HepG2 (cell line): ENCODE measurements at regions not wholly inside any gene's neighbourhood (a gene's known extent, or its start where the extent isn't known, plus 50 kb on each side); places are given as distances from the start of the nearest gene placed in this dataset.

ENCODE experiments used
- CBX5 ChIP-seq: sonication (generic); formaldehyde crosslinking; IDR thresholded peaks from 2 replicates; pipeline ENCODE4 v1.4.0; 2020; ENCODE audit warnings: missing genetic modification reagents, borderline replicate concordance
- CENPT ChIP-seq: sonication (generic); formaldehyde crosslinking; IDR thresholded peaks from 2 replicates; pipeline ENCODE4 v1.8.0; 2022; ENCODE audit warnings: low read depth, mild to moderate bottlenecking, moderate library complexity, missing genetic modification reagents
- FOXA1 ChIP-seq, 2 experiments: fragments of 450-650 bp in 1 of 2; sonication (generic) in 1 of 2; formaldehyde crosslinking in 1 of 2; IDR thresholded peaks; 2 replicates each; pipeline versions ENCODE4 v1.4.0 to v1.6.1; 2016 to 2020; ENCODE audit warnings: missing genetic modification reagents in 1 of 2
- FOXK1 ChIP-seq: sonication (generic); formaldehyde crosslinking; IDR thresholded peaks from 2 replicates; pipeline ENCODE4 v1.4.0; 2020; ENCODE audit warnings: low read depth, missing genetic modification reagents, borderline replicate concordance
- GZF1 ChIP-seq: sonication (generic); formaldehyde crosslinking; IDR thresholded peaks from 2 replicates; pipeline ENCODE4 v1.5.1; 2020; ENCODE audit warnings: mild to moderate bottlenecking, missing genetic modification reagents
- IRX3 ChIP-seq: sonication (generic); formaldehyde crosslinking; IDR thresholded peaks from 2 replicates; pipeline ENCODE4 v1.8.1; 2023; ENCODE audit warnings: mild to moderate bottlenecking, low read depth, missing genetic modification reagents, borderline replicate concordance
- KLF9 ChIP-seq: IDR thresholded peaks from 2 replicates; pipeline ENCODE4 v1.6.1; 2016; ENCODE audit warnings: low read depth
- MAFK ChIP-seq, 2 experiments: IDR thresholded peaks in 1 of 2; conservative IDR thresholded peaks in 1 of 2; 2 replicates each; pipeline ENCODE4 v1.6.1; 2011; ENCODE audit warnings: improper control_type of control experiment in 2 of 2, low read length in 2 of 2
- MLLT10 ChIP-seq: sonication (generic); formaldehyde crosslinking; IDR thresholded peaks from 2 replicates; pipeline ENCODE4 v1.4.0; 2020; ENCODE audit warnings: missing genetic modification reagents
- NBN ChIP-seq: fragments of 450-650 bp; conservative IDR thresholded peaks from 2 replicates; pipeline ENCODE4 v1.6.1; 2017
- RAD21 ChIP-seq: fragments of 450-650 bp; formaldehyde crosslinking; IDR thresholded peaks from 2 replicates; pipeline ENCODE4 v1.5.0; 2020; ENCODE audit warnings: mild to moderate bottlenecking
- RFX1 ChIP-seq: fragments of 450-650 bp; IDR thresholded peaks from 2 replicates; pipeline ENCODE4 v1.6.1; 2017
- SETDB1 ChIP-seq: sonication (generic); formaldehyde crosslinking; IDR thresholded peaks from 2 replicates; pipeline ENCODE4 v1.5.1; 2020; ENCODE audit warnings: missing genetic modification reagents, mild to moderate bottlenecking, borderline replicate concordance
- SIN3B ChIP-seq: fragments of 150-350 bp; IDR thresholded peaks from 2 replicates; pipeline ENCODE4 v1.6.1; 2014; ENCODE audit warnings: low read length
- TBP ChIP-seq: sonication (generic); formaldehyde crosslinking; IDR thresholded peaks from 2 replicates; pipeline ENCODE4 v1.5.0; 2020; ENCODE audit warnings: missing genetic modification reagents
- TEAD2 ChIP-seq: sonication (generic); formaldehyde crosslinking; IDR thresholded peaks from 2 replicates; pipeline ENCODE4 v1.9.0; 2021; ENCODE audit warnings: missing genetic modification reagents
- TEAD3 ChIP-seq: optimal IDR thresholded peaks from 2 replicates; pipeline ENCODE3; 2016; ENCODE audit warnings: borderline replicate concordance
- YEATS2 ChIP-seq: sonication (generic); formaldehyde crosslinking; IDR thresholded peaks from 2 replicates; pipeline ENCODE4 v1.4.0; 2020; ENCODE audit warnings: missing genetic modification reagents, borderline replicate concordance
- ZFP82 ChIP-seq: sonication (generic); formaldehyde crosslinking; IDR thresholded peaks from 2 replicates; pipeline ENCODE4 v1.5.1; 2020; ENCODE audit warnings: mild to moderate bottlenecking, missing genetic modification reagents, borderline replicate concordance
- ZNF614 ChIP-seq: IDR thresholded peaks from 2 replicates; pipeline ENCODE4 v1.6.1; 2018; ENCODE audit warnings: missing biosample characterization, missing genetic modification reagents, inconsistent platforms, borderline replicate concordance
- ZNF619 ChIP-seq: sonication (generic); formaldehyde crosslinking; IDR thresholded peaks from 2 replicates; pipeline ENCODE4 v1.4.0; 2020; ENCODE audit warnings: mild to moderate bottlenecking, missing genetic modification reagents
- ZNF850 ChIP-seq: sonication (generic); formaldehyde crosslinking; conservative IDR thresholded peaks from 2 replicates; pipeline ENCODE4 v1.9.0; 2021; ENCODE audit warnings: mild to moderate bottlenecking, missing genetic modification reagents
- TF ChIP-seq, protein P1 (sequence below): sonication (generic); formaldehyde crosslinking; IDR thresholded peaks from 2 replicates; pipeline ENCODE4 v1.4.0; 2020; ENCODE audit warnings: missing genetic modification reagents
- TF ChIP-seq, protein P2 (sequence below): sonication (generic); formaldehyde crosslinking; IDR thresholded peaks from 2 replicates; pipeline ENCODE4 v1.8.0; 2022; ENCODE audit warnings: missing genetic modification reagents, mild to moderate bottlenecking, moderate library complexity, borderline replicate concordance
- TF ChIP-seq, protein P3 (sequence below): sonication (generic); formaldehyde crosslinking; IDR thresholded peaks from 2 replicates; pipeline ENCODE4 v1.5.0; 2020; ENCODE audit warnings: missing genetic modification reagents
- TF ChIP-seq, protein P4 (sequence below): sonication (generic); formaldehyde crosslinking; IDR thresholded peaks from 2 replicates; pipeline ENCODE4 v1.4.0; 2020; ENCODE audit warnings: mild to moderate bottlenecking, low read depth, missing genetic modification reagents

DNA sequence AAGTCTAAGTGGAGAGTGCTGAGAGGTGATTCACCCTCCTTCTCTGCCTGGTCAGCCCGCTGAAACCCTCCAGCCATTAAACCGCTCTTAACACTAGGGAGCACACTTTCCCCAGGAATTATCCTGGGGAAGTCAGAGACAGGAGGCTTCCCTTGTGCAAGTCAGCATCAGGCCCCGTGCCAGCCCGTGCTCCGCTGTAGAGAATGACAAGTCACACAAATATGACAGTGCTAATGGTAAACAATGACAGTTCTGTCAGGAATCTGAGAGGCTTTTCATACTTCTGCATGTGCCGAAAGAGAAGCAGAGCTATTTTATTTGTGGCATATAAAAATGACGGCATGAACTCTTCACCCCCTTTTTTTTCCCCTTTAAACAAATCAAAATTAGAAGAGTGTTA, 816.9 kb upstream of the SLC10A2 start (continued):
- TF ChIP-seq, protein P1, sequence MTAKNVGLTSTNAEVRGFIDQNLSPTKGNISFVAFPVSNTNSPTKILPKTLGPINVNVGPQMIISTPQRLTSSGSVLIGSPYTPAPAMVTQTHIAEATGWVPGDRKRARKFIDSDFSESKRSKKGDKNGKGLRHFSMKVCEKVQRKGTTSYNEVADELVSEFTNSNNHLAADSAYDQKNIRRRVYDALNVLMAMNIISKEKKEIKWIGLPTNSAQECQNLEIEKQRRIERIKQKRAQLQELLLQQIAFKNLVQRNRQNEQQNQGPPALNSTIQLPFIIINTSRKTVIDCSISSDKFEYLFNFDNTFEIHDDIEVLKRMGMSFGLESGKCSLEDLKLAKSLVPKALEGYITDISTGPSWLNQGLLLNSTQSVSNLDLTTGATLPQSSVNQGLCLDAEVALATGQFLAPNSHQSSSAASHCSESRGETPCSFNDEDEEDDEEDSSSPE (CRISPR knock-in tag): no peak
- peak; percentile 21 for TF ChIP-seq TEAD3 (CRISPR knock-in tag)
- TF ChIP-seq TBP (CRISPR knock-in tag): no peak
- TF ChIP-seq GZF1 (CRISPR knock-in tag): no peak
- TF ChIP-seq CENPT (CRISPR knock-in tag): no peak
- no peak for TF ChIP-seq SIN3B
- no peak for TF ChIP-seq FOXK1 (CRISPR knock-in tag)
- no peak for TF ChIP-seq YEATS2
- TF ChIP-seq NBN: no peak
- TF ChIP-seq IRX3 (CRISPR knock-in tag): no peak
- TF ChIP-seq TEAD2: no peak
- no peak for TF ChIP-seq KLF9 (CRISPR knock-in tag)
- no peak for TF ChIP-seq FOXA1 (IDR thresholded peaks at IDR 0.05)
- peak; percentile 56; the same call in 1 of the 2 replicates for TF ChIP-seq FOXA1 (CRISPR knock-in tag; IDR thresholded peaks at IDR 0.05)
- TF ChIP-seq RFX1: no peak
- TF ChIP-seq, protein P2, sequence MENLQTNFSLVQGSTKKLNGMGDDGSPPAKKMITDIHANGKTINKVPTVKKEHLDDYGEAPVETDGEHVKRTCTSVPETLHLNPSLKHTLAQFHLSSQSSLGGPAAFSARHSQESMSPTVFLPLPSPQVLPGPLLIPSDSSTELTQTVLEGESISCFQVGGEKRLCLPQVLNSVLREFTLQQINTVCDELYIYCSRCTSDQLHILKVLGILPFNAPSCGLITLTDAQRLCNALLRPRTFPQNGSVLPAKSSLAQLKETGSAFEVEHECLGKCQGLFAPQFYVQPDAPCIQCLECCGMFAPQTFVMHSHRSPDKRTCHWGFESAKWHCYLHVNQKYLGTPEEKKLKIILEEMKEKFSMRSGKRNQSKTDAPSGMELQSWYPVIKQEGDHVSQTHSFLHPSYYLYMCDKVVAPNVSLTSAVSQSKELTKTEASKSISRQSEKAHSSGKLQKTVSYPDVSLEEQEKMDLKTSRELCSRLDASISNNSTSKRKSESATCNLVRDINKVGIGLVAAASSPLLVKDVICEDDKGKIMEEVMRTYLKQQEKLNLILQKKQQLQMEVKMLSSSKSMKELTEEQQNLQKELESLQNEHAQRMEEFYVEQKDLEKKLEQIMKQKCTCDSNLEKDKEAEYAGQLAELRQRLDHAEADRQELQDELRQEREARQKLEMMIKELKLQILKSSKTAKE (CRISPR knock-in tag): no peak
- no peak for TF ChIP-seq ZNF619 (CRISPR knock-in tag)
- TF ChIP-seq, protein P3, sequence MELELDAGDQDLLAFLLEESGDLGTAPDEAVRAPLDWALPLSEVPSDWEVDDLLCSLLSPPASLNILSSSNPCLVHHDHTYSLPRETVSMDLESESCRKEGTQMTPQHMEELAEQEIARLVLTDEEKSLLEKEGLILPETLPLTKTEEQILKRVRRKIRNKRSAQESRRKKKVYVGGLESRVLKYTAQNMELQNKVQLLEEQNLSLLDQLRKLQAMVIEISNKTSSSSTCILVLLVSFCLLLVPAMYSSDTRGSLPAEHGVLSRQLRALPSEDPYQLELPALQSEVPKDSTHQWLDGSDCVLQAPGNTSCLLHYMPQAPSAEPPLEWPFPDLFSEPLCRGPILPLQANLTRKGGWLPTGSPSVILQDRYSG (CRISPR knock-in tag): no peak
- no peak for TF ChIP-seq MLLT10 (CRISPR knock-in tag)
- TF ChIP-seq, protein P4, sequence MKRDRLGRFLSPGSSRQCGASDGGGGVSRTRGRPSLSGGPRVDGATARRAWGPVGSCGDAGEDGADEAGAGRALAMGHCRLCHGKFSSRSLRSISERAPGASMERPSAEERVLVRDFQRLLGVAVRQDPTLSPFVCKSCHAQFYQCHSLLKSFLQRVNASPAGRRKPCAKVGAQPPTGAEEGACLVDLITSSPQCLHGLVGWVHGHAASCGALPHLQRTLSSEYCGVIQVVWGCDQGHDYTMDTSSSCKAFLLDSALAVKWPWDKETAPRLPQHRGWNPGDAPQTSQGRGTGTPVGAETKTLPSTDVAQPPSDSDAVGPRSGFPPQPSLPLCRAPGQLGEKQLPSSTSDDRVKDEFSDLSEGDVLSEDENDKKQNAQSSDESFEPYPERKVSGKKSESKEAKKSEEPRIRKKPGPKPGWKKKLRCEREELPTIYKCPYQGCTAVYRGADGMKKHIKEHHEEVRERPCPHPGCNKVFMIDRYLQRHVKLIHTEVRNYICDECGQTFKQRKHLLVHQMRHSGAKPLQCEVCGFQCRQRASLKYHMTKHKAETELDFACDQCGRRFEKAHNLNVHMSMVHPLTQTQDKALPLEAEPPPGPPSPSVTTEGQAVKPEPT (CRISPR knock-in tag): no peak
- no peak for TF ChIP-seq SETDB1 (CRISPR knock-in tag)
- no peak for TF ChIP-seq ZFP82 (CRISPR knock-in tag)
- TF ChIP-seq ZNF850: no peak
- TF ChIP-seq CBX5 (CRISPR knock-in tag): 0 out of 2 replicates have a peak, but pooled peaks have one; percentile 16
- peak; percentile 56; the same call in 1 of the 2 replicates for TF ChIP-seq RAD21 (CRISPR knock-in tag)
- no peak for TF ChIP-seq ZNF614 (CRISPR knock-in tag)
- TF ChIP-seq MAFK (conservative IDR thresholded peaks at IDR 0.05 in 1 of 2, IDR thresholded peaks at IDR 0.05 in 1 of 2; ENCODE audit: low read length in 2 of 2): peak; percentile 20 to 48; a peak in 2 of 4 replicates
